ENCODE measurements at regions not wholly inside any gene's neighbourhood (a gene's known extent, or its start where the extent isn't known, plus 50 kb on each side); places are given as distances from the start of the nearest gene placed in this dataset.

DNA sequence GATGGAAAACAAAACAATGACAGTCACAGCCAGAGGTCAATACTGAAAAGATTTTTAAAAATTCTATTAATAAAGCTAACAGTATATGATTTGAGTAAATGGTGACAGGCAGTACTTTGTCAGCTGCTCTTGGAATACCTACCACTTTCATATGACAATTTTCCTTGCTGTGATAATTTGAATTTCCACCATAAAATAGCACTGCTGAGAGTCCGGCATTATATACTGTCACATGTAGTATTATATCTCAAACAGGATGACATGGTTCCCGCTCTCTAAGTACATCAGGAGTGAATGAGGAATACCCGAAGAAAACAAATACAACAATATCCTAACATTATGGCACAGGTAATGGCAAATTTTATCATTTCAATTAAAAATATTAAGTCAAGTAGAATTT, 146.8 kb upstream of the TMPRSS15 start:
- TF ChIP-seq, protein P1, sequence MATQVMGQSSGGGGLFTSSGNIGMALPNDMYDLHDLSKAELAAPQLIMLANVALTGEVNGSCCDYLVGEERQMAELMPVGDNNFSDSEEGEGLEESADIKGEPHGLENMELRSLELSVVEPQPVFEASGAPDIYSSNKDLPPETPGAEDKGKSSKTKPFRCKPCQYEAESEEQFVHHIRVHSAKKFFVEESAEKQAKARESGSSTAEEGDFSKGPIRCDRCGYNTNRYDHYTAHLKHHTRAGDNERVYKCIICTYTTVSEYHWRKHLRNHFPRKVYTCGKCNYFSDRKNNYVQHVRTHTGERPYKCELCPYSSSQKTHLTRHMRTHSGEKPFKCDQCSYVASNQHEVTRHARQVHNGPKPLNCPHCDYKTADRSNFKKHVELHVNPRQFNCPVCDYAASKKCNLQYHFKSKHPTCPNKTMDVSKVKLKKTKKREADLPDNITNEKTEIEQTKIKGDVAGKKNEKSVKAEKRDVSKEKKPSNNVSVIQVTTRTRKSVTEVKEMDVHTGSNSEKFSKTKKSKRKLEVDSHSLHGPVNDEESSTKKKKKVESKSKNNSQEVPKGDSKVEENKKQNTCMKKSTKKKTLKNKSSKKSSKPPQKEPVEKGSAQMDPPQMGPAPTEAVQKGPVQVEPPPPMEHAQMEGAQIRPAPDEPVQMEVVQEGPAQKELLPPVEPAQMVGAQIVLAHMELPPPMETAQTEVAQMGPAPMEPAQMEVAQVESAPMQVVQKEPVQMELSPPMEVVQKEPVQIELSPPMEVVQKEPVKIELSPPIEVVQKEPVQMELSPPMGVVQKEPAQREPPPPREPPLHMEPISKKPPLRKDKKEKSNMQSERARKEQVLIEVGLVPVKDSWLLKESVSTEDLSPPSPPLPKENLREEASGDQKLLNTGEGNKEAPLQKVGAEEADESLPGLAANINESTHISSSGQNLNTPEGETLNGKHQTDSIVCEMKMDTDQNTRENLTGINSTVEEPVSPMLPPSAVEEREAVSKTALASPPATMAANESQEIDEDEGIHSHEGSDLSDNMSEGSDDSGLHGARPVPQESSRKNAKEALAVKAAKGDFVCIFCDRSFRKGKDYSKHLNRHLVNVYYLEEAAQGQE (IDR thresholded peaks at IDR 0.05; ENCODE audit: insufficient read depth in 1 of 2, low read depth in 2 of 2, low read length in 1 of 2), result no peak
- TF ChIP-seq, protein P2, sequence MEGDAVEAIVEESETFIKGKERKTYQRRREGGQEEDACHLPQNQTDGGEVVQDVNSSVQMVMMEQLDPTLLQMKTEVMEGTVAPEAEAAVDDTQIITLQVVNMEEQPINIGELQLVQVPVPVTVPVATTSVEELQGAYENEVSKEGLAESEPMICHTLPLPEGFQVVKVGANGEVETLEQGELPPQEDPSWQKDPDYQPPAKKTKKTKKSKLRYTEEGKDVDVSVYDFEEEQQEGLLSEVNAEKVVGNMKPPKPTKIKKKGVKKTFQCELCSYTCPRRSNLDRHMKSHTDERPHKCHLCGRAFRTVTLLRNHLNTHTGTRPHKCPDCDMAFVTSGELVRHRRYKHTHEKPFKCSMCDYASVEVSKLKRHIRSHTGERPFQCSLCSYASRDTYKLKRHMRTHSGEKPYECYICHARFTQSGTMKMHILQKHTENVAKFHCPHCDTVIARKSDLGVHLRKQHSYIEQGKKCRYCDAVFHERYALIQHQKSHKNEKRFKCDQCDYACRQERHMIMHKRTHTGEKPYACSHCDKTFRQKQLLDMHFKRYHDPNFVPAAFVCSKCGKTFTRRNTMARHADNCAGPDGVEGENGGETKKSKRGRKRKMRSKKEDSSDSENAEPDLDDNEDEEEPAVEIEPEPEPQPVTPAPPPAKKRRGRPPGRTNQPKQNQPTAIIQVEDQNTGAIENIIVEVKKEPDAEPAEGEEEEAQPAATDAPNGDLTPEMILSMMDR (IDR thresholded peaks at IDR 0.05), result no peak
